ENCODE measurements at regions not wholly inside any gene's neighbourhood (a gene's known extent, or its start where the extent isn't known, plus 50 kb on each side); places are given as distances from the start of the nearest gene placed in this dataset.

GRCh38 chr5:87762631-87763030, 349.9 kb upstream of the CCNH start (continued):
- TF ChIP-seq USF2 (IDR thresholded peaks at IDR 0.05; ENCODE audit: borderline replicate concordance, low read depth, low read length) (no peak), FOXM1 (IDR thresholded peaks at IDR 0.05; ENCODE audit: low read depth) (no peak), POLR2AphosphoS5 (IDR thresholded peaks at IDR 0.05; ENCODE audit: low read depth, low read length) (no peak), YY1 (IDR thresholded peaks at IDR 0.05; ENCODE audit: low read depth) (no peak), TEAD4 (IDR thresholded peaks at IDR 0.05; ENCODE audit: borderline replicate concordance, insufficient read depth) (no peak), JUND (IDR thresholded peaks at IDR 0.05) (no peak), FOXJ3 (CRISPR knock-in tag; IDR thresholded peaks at IDR 0.05) (no peak), EZH2phosphoT487 (IDR thresholded peaks at IDR 0.05; ENCODE audit: borderline replicate concordance, low read depth) (no peak)

GRCh38 chr5:87756951-87757350, 344.2 kb upstream of the CCNH start:
- H3F3A ChIP-seq (replicated peaks; ENCODE audit: insufficient read depth), result no peaks in the 10 kb centered on the region
- CTCF ChIA-PET, result no interaction called here
- H3K9ac ChIP-seq, result no peak overlapping the region

DNA sequence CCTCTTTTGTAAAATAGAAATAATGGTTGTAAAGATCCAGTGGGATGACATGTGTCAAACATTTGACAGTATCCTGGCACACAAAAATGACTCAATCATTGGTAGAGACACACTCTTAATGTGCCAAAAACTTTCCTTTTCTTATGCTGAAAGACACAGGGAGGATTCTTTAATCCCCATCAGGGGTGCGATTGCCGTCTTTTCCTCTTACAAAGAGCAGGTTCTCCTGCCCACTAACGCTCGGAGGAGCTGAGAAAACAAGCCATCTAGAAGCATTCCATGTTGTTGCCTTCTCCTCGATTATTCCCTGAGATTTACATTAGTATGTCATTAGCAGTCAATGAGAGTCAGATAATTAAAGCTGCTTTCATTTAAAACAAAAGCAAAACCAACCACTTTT, 342.6 kb upstream of the CCNH start:
- no peaks in the 10 kb centered on the region for H4K20me1 ChIP-seq (ENCODE audit: insufficient read depth)
- ChIA-PET CTCF (interaction anchor here (1.4 kb wide), 1 partner anchor 10 kb away, joined by 3 read pairs; no protein-coding TSS in a partner anchor), POLR2A (no interaction called here)
- H3K4me1 ChIP-seq (ENCODE audit: control insufficient read depth in 1 of 2, insufficient read depth in 2 of 2, low read depth in 1 of 2, low read length in 1 of 2), result no peaks in the 10 kb centered on the region
- H3K27ac ChIP-seq (ENCODE audit: low read depth in 2 of 2, low read length in 1 of 2), result no peak overlapping the region
- no peak for DNase-seq
- no peaks in the 10 kb centered on the region for H3K79me2 ChIP-seq (ENCODE audit: insufficient read depth)
- H2AFZ ChIP-seq (ENCODE audit: low read depth), result no peak overlapping the region
- H3F3A ChIP-seq (replicated peaks; ENCODE audit: insufficient read depth), result no peaks in the 10 kb centered on the region
- WGBS (ENCODE audit: low lambda C conversion rate), result 44% methylated on average over 5 of the region's 5 CpGs
- no peaks in the 10 kb centered on the region for H3K9me3 ChIP-seq
- no peaks in the 10 kb centered on the region for H3K9me2 ChIP-seq
- H3K4me3 ChIP-seq (ENCODE audit: low read depth in 2 of 2, low read length in 1 of 2), result no peak overlapping the region
- H3K4me2 ChIP-seq, result no peak overlapping the region
- H3K27me3 ChIP-seq (ENCODE audit: insufficient read depth), result no peaks in the 10 kb centered on the region
- H3K9ac ChIP-seq, result no peak overlapping the region
- H3K36me3 ChIP-seq (replicated peaks in 1 of 2; ENCODE audit: control insufficient read depth in 1 of 2, insufficient read depth in 2 of 2, low read length in 1 of 2), result no peaks in the 10 kb centered on the region
- TF ChIP-seq, protein P1, sequence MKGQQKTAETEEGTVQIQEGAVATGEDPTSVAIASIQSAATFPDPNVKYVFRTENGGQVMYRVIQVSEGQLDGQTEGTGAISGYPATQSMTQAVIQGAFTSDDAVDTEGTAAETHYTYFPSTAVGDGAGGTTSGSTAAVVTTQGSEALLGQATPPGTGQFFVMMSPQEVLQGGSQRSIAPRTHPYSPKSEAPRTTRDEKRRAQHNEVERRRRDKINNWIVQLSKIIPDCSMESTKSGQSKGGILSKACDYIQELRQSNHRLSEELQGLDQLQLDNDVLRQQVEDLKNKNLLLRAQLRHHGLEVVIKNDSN (IDR thresholded peaks at IDR 0.05; ENCODE audit: borderline replicate concordance, low read depth), result no peak
- TF ChIP-seq ELF1 (IDR thresholded peaks at IDR 0.05) (no peak), MXI1 (IDR thresholded peaks at IDR 0.05; ENCODE audit: low read depth, low read length) (no peak), EP300 (IDR thresholded peaks at IDR 0.05; ENCODE audit: borderline replicate concordance in 1 of 2, low read depth in 1 of 2, low read length in 1 of 2) (no peak), NFIC (IDR thresholded peaks at IDR 0.05; ENCODE audit: borderline replicate concordance) (no peak), RFX5 (IDR thresholded peaks at IDR 0.05; ENCODE audit: low read length) (no peak), EZH2phosphoT487 (IDR thresholded peaks at IDR 0.05; ENCODE audit: borderline replicate concordance, low read depth) (no peak), MEF2A (IDR thresholded peaks at IDR 0.05; ENCODE audit: borderline replicate concordance, low read depth) (no peak), RXRA (IDR thresholded peaks at IDR 0.05; ENCODE audit: borderline replicate concordance, low read depth) (no peak), SIN3A (IDR thresholded peaks at IDR 0.05; ENCODE audit: borderline replicate concordance, low read depth, low read length) (no peak), TEAD4 (IDR thresholded peaks at IDR 0.05; ENCODE audit: borderline replicate concordance, insufficient read depth) (no peak), FOXJ3 (CRISPR knock-in tag; IDR thresholded peaks at IDR 0.05) (no peak), YY1 (IDR thresholded peaks at IDR 0.05; ENCODE audit: low read depth) (no peak), TAF1 (IDR thresholded peaks at IDR 0.05; ENCODE audit: borderline replicate concordance, low read depth, low read length) (no peak)
- TF ChIP-seq, protein P2, sequence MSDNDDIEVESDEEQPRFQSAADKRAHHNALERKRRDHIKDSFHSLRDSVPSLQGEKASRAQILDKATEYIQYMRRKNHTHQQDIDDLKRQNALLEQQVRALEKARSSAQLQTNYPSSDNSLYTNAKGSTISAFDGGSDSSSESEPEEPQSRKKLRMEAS (IDR thresholded peaks at IDR 0.05; ENCODE audit: low read depth), result no peak
- TF ChIP-seq, protein P3, sequence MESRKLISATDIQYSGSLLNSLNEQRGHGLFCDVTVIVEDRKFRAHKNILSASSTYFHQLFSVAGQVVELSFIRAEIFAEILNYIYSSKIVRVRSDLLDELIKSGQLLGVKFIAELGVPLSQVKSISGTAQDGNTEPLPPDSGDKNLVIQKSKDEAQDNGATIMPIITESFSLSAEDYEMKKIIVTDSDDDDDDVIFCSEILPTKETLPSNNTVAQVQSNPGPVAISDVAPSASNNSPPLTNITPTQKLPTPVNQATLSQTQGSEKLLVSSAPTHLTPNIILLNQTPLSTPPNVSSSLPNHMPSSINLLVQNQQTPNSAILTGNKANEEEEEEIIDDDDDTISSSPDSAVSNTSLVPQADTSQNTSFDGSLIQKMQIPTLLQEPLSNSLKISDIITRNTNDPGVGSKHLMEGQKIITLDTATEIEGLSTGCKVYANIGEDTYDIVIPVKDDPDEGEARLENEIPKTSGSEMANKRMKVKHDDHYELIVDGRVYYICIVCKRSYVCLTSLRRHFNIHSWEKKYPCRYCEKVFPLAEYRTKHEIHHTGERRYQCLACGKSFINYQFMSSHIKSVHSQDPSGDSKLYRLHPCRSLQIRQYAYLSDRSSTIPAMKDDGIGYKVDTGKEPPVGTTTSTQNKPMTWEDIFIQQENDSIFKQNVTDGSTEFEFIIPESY (IDR thresholded peaks at IDR 0.05; ENCODE audit: borderline replicate concordance, low read depth), result no peak

More at GRCh38 chr5:87756951-87757350, 344.2 kb upstream of the CCNH start:
- POLR2A ChIA-PET, result no interaction called here
- Histone ChIP-seq H3K36me3 (replicated peaks in 1 of 2; ENCODE audit: control insufficient read depth in 1 of 2, insufficient read depth in 2 of 2, low read length in 1 of 2) (no peaks in the 10 kb centered on the region), H3K4me3 (ENCODE audit: low read depth in 2 of 2, low read length in 1 of 2) (no peak overlapping the region), H3K4me2 (no peak overlapping the region), H3K27ac (ENCODE audit: low read depth in 2 of 2, low read length in 1 of 2) (no peak overlapping the region), H3K79me2 (ENCODE audit: insufficient read depth) (no peaks in the 10 kb centered on the region), H4K20me1 (ENCODE audit: insufficient read depth) (no peaks in the 10 kb centered on the region), H2AFZ (ENCODE audit: low read depth) (no peak overlapping the region), H3K9me3 (no peaks in the 10 kb centered on the region), H3K4me1 (ENCODE audit: control insufficient read depth in 1 of 2, insufficient read depth in 2 of 2, low read depth in 1 of 2, low read length in 1 of 2) (no peaks in the 10 kb centered on the region), H3K9me2 (no peaks in the 10 kb centered on the region), H3K27me3 (ENCODE audit: insufficient read depth) (no peaks in the 10 kb centered on the region)
- no peak for DNase-seq
- 6% methylated on average over 1 of the region's 1 CpG for WGBS (ENCODE audit: low lambda C conversion rate)
- no peak for TF ChIP-seq FOXJ3 (CRISPR knock-in tag; IDR thresholded peaks at IDR 0.05)
- TF ChIP-seq GATA2 (CRISPR knock-in tag; IDR thresholded peaks at IDR 0.05), result no peak
- TF ChIP-seq RXRA (IDR thresholded peaks at IDR 0.05; ENCODE audit: borderline replicate concordance, low read depth), result no peak
- TF ChIP-seq GABPA (IDR thresholded peaks at IDR 0.05; ENCODE audit: low read depth), result no peak
- no peak for TF ChIP-seq TCF12 (IDR thresholded peaks at IDR 0.05)

All from SK-N-SH (cell line).